ENCODE measurements at regions not wholly inside any gene's neighbourhood (a gene's known extent, or its start where the extent isn't known, plus 50 kb on each side); places are given as distances from the start of the nearest gene placed in this dataset.

DNA sequence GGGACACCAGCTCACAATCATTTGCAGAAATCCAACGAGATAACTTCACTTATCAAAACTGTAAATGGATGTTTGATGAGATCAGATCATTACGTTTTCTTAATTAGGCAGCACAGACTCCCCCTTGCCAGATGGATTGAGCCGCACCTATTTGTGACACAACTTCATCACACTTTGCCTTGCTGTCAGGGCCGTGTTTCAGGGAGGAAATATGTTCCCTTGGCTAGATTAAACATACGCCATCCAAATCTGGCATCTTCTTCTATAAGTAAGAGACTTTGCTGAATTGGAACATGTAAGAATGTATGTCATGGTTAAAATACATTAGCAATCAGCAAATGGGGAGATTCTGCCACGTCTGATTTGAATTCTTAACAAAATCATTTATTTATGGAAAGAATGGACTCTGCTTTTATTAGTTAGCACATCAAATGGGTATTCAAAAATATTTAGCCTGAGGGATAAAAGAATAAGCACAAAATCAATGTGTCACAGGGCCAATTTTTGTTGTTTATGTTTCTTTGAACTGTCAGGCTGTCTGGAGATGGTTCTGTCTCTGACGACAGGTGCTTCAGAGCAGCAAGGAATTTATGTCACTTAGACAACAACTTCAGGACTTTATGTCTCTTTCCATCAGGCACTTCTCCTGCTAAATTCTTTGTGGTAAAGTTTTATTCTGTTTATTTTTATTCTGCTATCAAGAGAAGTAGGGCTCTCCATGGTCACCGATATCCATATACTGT lies 326.1 kb upstream of the NCAM1 start:
- Histone ChIP-seq H2AFZ (replicated peaks; ENCODE audit: low read length, poor library complexity) (no peak overlapping the region), H3K56ac (ENCODE audit: extremely low read depth, insufficient read depth, low read length) (no peak overlapping the region), H2BK20ac (ENCODE audit: low read depth, low read length) (no peak overlapping the region), H3K18ac (ENCODE audit: low read depth, low read length) (no peak overlapping the region), H3K79me1 (ENCODE audit: low read depth in 1 of 2, low read length in 2 of 2) (no peaks in the 10 kb centered on the region), H4K20me1 (ENCODE audit: insufficient read depth, low read length) (no peaks in the 10 kb centered on the region), H3K23ac (ENCODE audit: low read depth, low read length) (no peak overlapping the region), H3K4me2 (ENCODE audit: low read depth, low read length) (no peak overlapping the region), H3K4ac (ENCODE audit: low read depth, low read length) (no peak overlapping the region), H4K5ac (ENCODE audit: low read depth, low read length) (no peak overlapping the region), H2BK5ac (ENCODE audit: low read depth, low read length, poor library complexity, severe bottlenecking) (no peak overlapping the region), H3K27me3 (ENCODE audit: control insufficient read depth, insufficient read depth, low read length) (no peaks in the 10 kb centered on the region), H4K8ac (ENCODE audit: low read depth in 2 of 2, low read length in 2 of 2) (no peak overlapping the region), H2AK5ac (ENCODE audit: low read depth, low read length) (no peak overlapping the region), H3K27ac (ENCODE audit: insufficient read depth, low read length) (no peak overlapping the region), H3K9me1 (ENCODE audit: insufficient read depth, low read length) (no peaks in the 10 kb centered on the region), H3K9me3 (ENCODE audit: control insufficient read depth, insufficient read depth, low read length) (no peaks in the 10 kb centered on the region), H3K4me1 (ENCODE audit: control insufficient read depth, insufficient read depth, low read length) (no peaks in the 10 kb centered on the region), H3K36me3 (ENCODE audit: control insufficient read depth, insufficient read depth, low read length) (no peaks in the 10 kb centered on the region), H3K9ac (ENCODE audit: low read depth, low read length) (no peak overlapping the region), H3K4me3 (ENCODE audit: insufficient read depth, low read depth, low read length) (no peak overlapping the region), H2AK9ac (replicated peaks; ENCODE audit: low read depth, low read length, poor library complexity) (no peak overlapping the region), H2BK120ac (ENCODE audit: low read depth, low read length) (no peak overlapping the region), H4K91ac (ENCODE audit: insufficient read depth, low read depth, low read length) (no peak overlapping the region), H3K14ac (replicated peaks; ENCODE audit: low read depth, low read length) (no peak overlapping the region), H2BK15ac (ENCODE audit: low read depth, low read length) (no peak overlapping the region)
- dilution Hi-C loops (cut with HindIII; ENCODE audit: low sequenced_read_pairs, unreplicated experiment), result no loop called here
- DNase-seq (no peak), ATAC-seq (ENCODE audit: low read depth) (no peak)
- BruUV-seq (replicated peaks), result no TSS peak
- intact Hi-C loops (cut with micrococcal nuclease), result no loop called here
- in situ Hi-C loops (cut with MboI; ENCODE audit: low sequenced_read_pairs), result no loop called here
- CTCF ChIA-PET, result no interaction called here
- TF ChIP-seq, protein P1, sequence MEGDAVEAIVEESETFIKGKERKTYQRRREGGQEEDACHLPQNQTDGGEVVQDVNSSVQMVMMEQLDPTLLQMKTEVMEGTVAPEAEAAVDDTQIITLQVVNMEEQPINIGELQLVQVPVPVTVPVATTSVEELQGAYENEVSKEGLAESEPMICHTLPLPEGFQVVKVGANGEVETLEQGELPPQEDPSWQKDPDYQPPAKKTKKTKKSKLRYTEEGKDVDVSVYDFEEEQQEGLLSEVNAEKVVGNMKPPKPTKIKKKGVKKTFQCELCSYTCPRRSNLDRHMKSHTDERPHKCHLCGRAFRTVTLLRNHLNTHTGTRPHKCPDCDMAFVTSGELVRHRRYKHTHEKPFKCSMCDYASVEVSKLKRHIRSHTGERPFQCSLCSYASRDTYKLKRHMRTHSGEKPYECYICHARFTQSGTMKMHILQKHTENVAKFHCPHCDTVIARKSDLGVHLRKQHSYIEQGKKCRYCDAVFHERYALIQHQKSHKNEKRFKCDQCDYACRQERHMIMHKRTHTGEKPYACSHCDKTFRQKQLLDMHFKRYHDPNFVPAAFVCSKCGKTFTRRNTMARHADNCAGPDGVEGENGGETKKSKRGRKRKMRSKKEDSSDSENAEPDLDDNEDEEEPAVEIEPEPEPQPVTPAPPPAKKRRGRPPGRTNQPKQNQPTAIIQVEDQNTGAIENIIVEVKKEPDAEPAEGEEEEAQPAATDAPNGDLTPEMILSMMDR (conservative IDR thresholded peaks at IDR 0.05; ENCODE audit: low read depth, low read length), result no peak
- no peak for TF ChIP-seq MAZ (IDR thresholded peaks at IDR 0.05; ENCODE audit: borderline replicate concordance, low read depth, low read length)
- no peak for TF ChIP-seq CHD1 (IDR thresholded peaks at IDR 0.05; ENCODE audit: low read depth, low read length)
- TF ChIP-seq CEBPB (IDR thresholded peaks at IDR 0.05; ENCODE audit: low read depth, low read length), result no peak
- TF ChIP-seq MXI1 (IDR thresholded peaks at IDR 0.05; ENCODE audit: borderline replicate concordance, low read depth, low read length), result no peak
- TF ChIP-seq RFX5 (IDR thresholded peaks at IDR 0.05; ENCODE audit: low read depth, low read length), result no peak
- TF ChIP-seq RCOR1 (IDR thresholded peaks at IDR 0.05; ENCODE audit: insufficient replicate concordance, low read length), result no peak
- TF ChIP-seq POLR2A (IDR thresholded peaks at IDR 0.05; ENCODE audit: low read depth, low read length), result no peak
- TF ChIP-seq, protein P2, sequence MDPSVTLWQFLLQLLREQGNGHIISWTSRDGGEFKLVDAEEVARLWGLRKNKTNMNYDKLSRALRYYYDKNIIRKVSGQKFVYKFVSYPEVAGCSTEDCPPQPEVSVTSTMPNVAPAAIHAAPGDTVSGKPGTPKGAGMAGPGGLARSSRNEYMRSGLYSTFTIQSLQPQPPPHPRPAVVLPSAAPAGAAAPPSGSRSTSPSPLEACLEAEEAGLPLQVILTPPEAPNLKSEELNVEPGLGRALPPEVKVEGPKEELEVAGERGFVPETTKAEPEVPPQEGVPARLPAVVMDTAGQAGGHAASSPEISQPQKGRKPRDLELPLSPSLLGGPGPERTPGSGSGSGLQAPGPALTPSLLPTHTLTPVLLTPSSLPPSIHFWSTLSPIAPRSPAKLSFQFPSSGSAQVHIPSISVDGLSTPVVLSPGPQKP (IDR thresholded peaks at IDR 0.05; ENCODE audit: borderline replicate concordance, low read depth, low read length), result no peak
- no peak for TF ChIP-seq MAFK (IDR thresholded peaks at IDR 0.05; ENCODE audit: low read depth, low read length)
- no peak for TF ChIP-seq FOS (IDR thresholded peaks at IDR 0.05; ENCODE audit: low read depth, low read length)
- TF ChIP-seq, protein P3, sequence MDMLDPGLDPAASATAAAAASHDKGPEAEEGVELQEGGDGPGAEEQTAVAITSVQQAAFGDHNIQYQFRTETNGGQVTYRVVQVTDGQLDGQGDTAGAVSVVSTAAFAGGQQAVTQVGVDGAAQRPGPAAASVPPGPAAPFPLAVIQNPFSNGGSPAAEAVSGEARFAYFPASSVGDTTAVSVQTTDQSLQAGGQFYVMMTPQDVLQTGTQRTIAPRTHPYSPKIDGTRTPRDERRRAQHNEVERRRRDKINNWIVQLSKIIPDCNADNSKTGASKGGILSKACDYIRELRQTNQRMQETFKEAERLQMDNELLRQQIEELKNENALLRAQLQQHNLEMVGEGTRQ (IDR thresholded peaks at IDR 0.05; ENCODE audit: low read depth, low read length), result no peak
- TF ChIP-seq SMC3 (IDR thresholded peaks at IDR 0.05; ENCODE audit: low read depth, low read length), result no peak
- no CpG with 5 or more reads among the region's 8 CpGs for WGBS, 2 experiments (ENCODE audit: extremely low coverage in 2 of 2, insufficient read length in 1 of 2)
- POLR2A ChIA-PET (ENCODE audit: unreplicated experiment), result no interaction called here
